GM12878 (cell line): ENCODE measurements at regions not wholly inside any gene's neighbourhood (a gene's known extent, or its start where the extent isn't known, plus 50 kb on each side); places are given as distances from the start of the nearest gene placed in this dataset.
"Not testable (repeated sequence)": the region's sequence is repeated elsewhere in the genome, so short reads cannot be mapped to it uniquely, and the experiment has no call there.

Experiments used
- ATAC-seq: fragments of 200-7000 bp; cut with Tn5 transposase; 3 replicates; pipeline ENCODE4 v1.9.1; 2020; ENCODE audit warnings: mild to moderate bottlenecking, moderate library complexity
- BruUV-seq: library from RNA; stranded (reverse); fragments of 400-500 nt; replicated peaks from 2 replicates; lab custom pipeline; 2021; lab: Mats Ljungman, UMichigan
- CTCF ChIA-PET: fragments of 300-600 bp; sonication (Branson Sonifier 250); formaldehyde crosslinking; extraction: SDS; loops from one replicate; lab custom pipeline; 2021; ENCODE audit warnings: inconsistent platforms; lab: Yijun Ruan, JAX
- POLR2A ChIA-PET: fragments of 350-600 bp; formaldehyde crosslinking; extraction: SDS; loops from one replicate; lab custom pipeline; 2021; ENCODE audit warnings: inconsistent platforms; lab: Charles Lee
- RAD21 ChIA-PET: fragments of 300-600 bp; sonication (Branson Sonifier 250); formaldehyde crosslinking; loops from one replicate; lab custom pipeline; 2023; ENCODE audit warnings: antibody characterized with exemption; ENCODE audit not compliant: unreplicated experiment; lab: Charles Lee
- SMC1A ChIA-PET: fragments of 300-600 bp; sonication (Branson Sonifier 250); formaldehyde crosslinking; loops from one replicate; lab custom pipeline; 2023; ENCODE audit not compliant: unreplicated experiment, uncharacterized antibody; lab: Charles Lee
- DNase-seq: peaks from one replicate; pipeline ENCODE4 v3.0.0-alpha.2; 2011; ENCODE audit warnings: low read depth, low spot score
- FAIRE-seq: peaks from 3 replicates; lab custom pipeline; 2011; peaks lifted over from hg19 to GRCh38; lab: Jason Lieb, UNC
- H2AFZ ChIP-seq: 2 replicates; pipeline ENCODE4 v1.6.0; 2011; ENCODE audit warnings: low read depth, low read length, control low read depth; ENCODE audit not compliant: control insufficient read depth
- H3K27ac ChIP-seq: 2 replicates; pipeline ENCODE4 v1.5.1; 2011; ENCODE audit warnings: control low read depth; ENCODE audit not compliant: control insufficient read depth, insufficient read depth
- H3K27me3 ChIP-seq, 2 experiments: replicated peaks in 1 of 2; 2 replicates each; pipeline versions ENCODE4 v1.6.0 to v1.6.1; 2011; ENCODE audit warnings: low read length in 1 of 2; ENCODE audit not compliant: control insufficient read depth in 2 of 2, insufficient read depth in 2 of 2
- H3K36me3 ChIP-seq, 2 experiments: 2 replicates each; pipeline ENCODE4 v1.5.1; 2011; ENCODE audit warnings: low read length in 1 of 2; ENCODE audit not compliant: control insufficient read depth in 2 of 2, insufficient read depth in 2 of 2
- H3K4me1 ChIP-seq: 2 replicates; pipeline ENCODE4 v1.6.1; 2011; ENCODE audit warnings: mild to moderate bottlenecking, low read length, moderate library complexity, mixed read lengths; ENCODE audit not compliant: control insufficient read depth, insufficient read depth
- H3K4me2 ChIP-seq: 2 replicates; pipeline ENCODE4 v1.6.0; 2011; ENCODE audit warnings: control low read depth; ENCODE audit not compliant: control insufficient read depth, insufficient read depth
- H3K4me3 ChIP-seq: fragments of 200-600 bp; sonication (generic); 2 replicates; pipeline ENCODE4 v1.5.1; 2016
- H3K79me2 ChIP-seq: 2 replicates; pipeline ENCODE4 v1.6.0; 2011; ENCODE audit warnings: low read length; ENCODE audit not compliant: control insufficient read depth, insufficient read depth
- H3K9ac ChIP-seq: 2 replicates; pipeline ENCODE4 v1.8.0; 2011; ENCODE audit warnings: low read length, control low read depth, mixed read lengths; ENCODE audit not compliant: control insufficient read depth, insufficient read depth
- H3K9me3 ChIP-seq: replicated peaks from 3 replicates; pipeline ENCODE4 v1.5.1; 2011; ENCODE audit warnings: mild to moderate bottlenecking, low read length; ENCODE audit not compliant: control insufficient read depth, insufficient read depth
- H4K20me1 ChIP-seq: 2 replicates; pipeline ENCODE4 v1.6.0; 2011; ENCODE audit not compliant: control insufficient read depth, insufficient read depth
- CBX3 ChIP-seq: fragments of 200-600 bp; sonication (generic); IDR thresholded peaks from 2 replicates; pipeline ENCODE4 v1.6.1; 2016; ENCODE audit warnings: low read depth, borderline replicate concordance
- JUNB ChIP-seq: IDR thresholded peaks from 2 replicates; pipeline ENCODE4 v1.6.1; 2016; ENCODE audit warnings: antibody characterized with exemption, mild to moderate bottlenecking
- LARP7 ChIP-seq: fragments of 450-650 bp; IDR thresholded peaks from 2 replicates; pipeline ENCODE4 v1.6.1; 2017; ENCODE audit warnings: mild to moderate bottlenecking
- ZNF622 ChIP-seq: fragments of 450-650 bp; IDR thresholded peaks from 2 replicates; pipeline ENCODE4 v1.6.1; 2017; ENCODE audit warnings: mild to moderate bottlenecking, inconsistent platforms
- WGBS: methylation state at CpG from one replicate; pipeline ENCODE4 v1.1.6; 2016; ENCODE audit warnings: low lambda C conversion rate; ENCODE audit not compliant: insufficient replicate concordance, insufficient coverage; ENCODE audit errors: missing lambda C conversion rate; 5-methylcytosine and 5-hydroxymethylcytosine counted together
- in situ Hi-C: fragments of 300-500 bp; cut with MboI; formaldehyde crosslinking; loops from 9 replicates; pipeline ENCODE4 v1.14.3; 2018; ENCODE audit warnings: mixed read lengths
- intact Hi-C: fragments of 100-400 bp; cut with micrococcal nuclease; formaldehyde crosslinking; loops from one replicate; pipeline ENCODE4 v1.14.2; 2022; ENCODE audit not compliant: unreplicated experiment
- TF ChIP-seq, protein P1 (sequence below), 3 experiments: IDR thresholded peaks in 2 of 3; conservative IDR thresholded peaks in 1 of 3; 2 replicates each; pipeline ENCODE4 v1.5.1; 2011; ENCODE audit warnings: low read depth in 3 of 3, low read length in 3 of 3, mild to moderate bottlenecking in 3 of 3, control low read depth in 2 of 3, moderate library complexity in 2 of 3, inconsistent platforms in 1 of 3, mixed read lengths in 1 of 3; ENCODE audit not compliant: control insufficient read depth in 2 of 3, insufficient read depth in 1 of 3; ENCODE audit errors: extremely low read depth in 1 of 3

DNA sequence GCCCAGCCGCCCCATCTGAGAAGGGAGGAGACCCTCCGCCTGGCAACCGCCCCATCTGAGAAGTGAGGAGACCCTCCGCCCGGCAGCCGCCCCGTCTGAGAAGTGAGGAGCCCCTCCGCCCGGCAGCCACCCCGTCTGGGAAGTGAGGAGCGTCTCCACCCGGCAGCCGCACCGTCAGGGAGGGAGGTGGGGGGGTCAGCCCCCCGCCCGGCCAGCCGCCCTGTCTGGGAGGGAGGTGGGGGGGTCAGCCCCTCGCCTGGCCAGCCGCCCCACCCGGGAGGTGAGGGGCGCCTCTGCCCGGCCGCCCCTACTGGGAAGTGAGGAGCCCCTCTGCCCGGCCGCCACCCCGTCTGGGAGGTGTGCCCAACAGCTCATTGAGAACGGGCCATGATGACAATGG lies 59.9 kb upstream of the ME3 start:
- SMC1A ChIA-PET, POLR2A ChIA-PET, H3K27ac ChIP-seq, H3K27me3 ChIP-seq, H2AFZ ChIP-seq, H4K20me1 ChIP-seq, in situ Hi-C loops, DNase-seq, CTCF ChIA-PET, H3K9me3 ChIP-seq, ATAC-seq, H3K79me2 ChIP-seq, H3K4me1 ChIP-seq, H3K36me3 ChIP-seq, BruUV-seq, RAD21 ChIA-PET, intact Hi-C loops, H3K4me3 ChIP-seq, H3K4me2 ChIP-seq, H3K9ac ChIP-seq, FAIRE-seq: not testable (repeated sequence)
- 90% methylated on average over 4 of the region's 27 CpGs for WGBS

DNA sequence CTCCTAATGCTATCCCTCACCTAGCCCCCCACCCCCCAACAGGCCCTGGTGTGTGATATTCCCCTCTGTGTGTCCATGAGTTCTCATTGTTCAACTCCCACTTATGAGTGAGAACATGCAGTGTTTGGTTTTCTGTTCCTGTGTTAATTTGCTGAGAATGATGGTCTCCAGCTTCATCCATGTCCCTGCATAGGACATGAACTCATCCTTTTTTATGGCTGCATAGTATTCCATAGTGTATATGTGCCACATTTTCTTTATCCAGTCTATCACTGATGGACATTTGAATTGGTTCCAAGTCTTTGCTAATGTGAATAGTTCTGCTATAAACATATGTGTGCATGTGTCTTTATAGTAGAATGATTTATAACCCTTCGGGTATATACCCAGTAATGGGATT lies 57.2 kb upstream of the ME3 start:
- H3K4me2 ChIP-seq, H3K4me3 ChIP-seq, H3K79me2 ChIP-seq, H3K4me1 ChIP-seq, SMC1A ChIA-PET, intact Hi-C loops, H3K27me3 ChIP-seq, H3K27ac ChIP-seq, FAIRE-seq, H3K9me3 ChIP-seq, DNase-seq, ATAC-seq, CTCF ChIA-PET, H3K36me3 ChIP-seq, POLR2A ChIA-PET, H3K9ac ChIP-seq, RAD21 ChIA-PET, H4K20me1 ChIP-seq, in situ Hi-C loops, H2AFZ ChIP-seq, BruUV-seq: not testable (repeated sequence)
- 95% methylated on average over 1 of the region's 1 CpG for WGBS

DNA sequence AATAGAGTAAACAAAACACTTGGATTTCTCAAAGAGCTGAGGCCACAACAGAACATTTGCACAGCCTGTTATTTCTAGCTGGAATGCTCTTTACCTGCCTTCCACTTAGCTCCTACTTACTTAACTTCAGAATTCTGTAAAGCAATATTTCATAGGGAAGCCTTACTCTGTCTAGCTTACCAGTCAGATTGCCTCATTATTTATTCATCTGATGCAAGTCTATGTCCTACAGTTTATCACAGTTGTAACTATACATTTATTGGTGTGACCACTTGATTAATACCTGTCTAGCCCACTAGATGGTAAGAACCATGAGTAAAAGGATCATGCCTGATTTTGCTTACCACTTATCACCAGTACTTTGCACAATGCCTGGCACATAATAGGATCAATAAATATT lies 56.1 kb upstream of the ME3 start:
- in situ Hi-C loops: no loop called here
- FAIRE-seq (no peak), DNase-seq (no peak), ATAC-seq (no peak)
- ChIA-PET CTCF (no interaction called here), POLR2A (no interaction called here), SMC1A (no interaction called here), RAD21 (no interaction called here)
- no peak overlapping the region for H3K4me2 ChIP-seq
- H3K4me3 ChIP-seq: no peak overlapping the region
- TF ChIP-seq LARP7: no peak
- TF ChIP-seq, protein P1, sequence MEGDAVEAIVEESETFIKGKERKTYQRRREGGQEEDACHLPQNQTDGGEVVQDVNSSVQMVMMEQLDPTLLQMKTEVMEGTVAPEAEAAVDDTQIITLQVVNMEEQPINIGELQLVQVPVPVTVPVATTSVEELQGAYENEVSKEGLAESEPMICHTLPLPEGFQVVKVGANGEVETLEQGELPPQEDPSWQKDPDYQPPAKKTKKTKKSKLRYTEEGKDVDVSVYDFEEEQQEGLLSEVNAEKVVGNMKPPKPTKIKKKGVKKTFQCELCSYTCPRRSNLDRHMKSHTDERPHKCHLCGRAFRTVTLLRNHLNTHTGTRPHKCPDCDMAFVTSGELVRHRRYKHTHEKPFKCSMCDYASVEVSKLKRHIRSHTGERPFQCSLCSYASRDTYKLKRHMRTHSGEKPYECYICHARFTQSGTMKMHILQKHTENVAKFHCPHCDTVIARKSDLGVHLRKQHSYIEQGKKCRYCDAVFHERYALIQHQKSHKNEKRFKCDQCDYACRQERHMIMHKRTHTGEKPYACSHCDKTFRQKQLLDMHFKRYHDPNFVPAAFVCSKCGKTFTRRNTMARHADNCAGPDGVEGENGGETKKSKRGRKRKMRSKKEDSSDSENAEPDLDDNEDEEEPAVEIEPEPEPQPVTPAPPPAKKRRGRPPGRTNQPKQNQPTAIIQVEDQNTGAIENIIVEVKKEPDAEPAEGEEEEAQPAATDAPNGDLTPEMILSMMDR (IDR thresholded peaks at IDR 0.05 in 2 of 3, conservative IDR thresholded peaks at IDR 0.05 in 1 of 3; ENCODE audit: control insufficient read depth in 2 of 3, extremely low read depth in 1 of 3, insufficient read depth in 1 of 3, low read depth in 3 of 3, low read length in 3 of 3): no peak
- TF ChIP-seq ZNF622: no peak
- no peak for TF ChIP-seq JUNB
- TF ChIP-seq CBX3: no peak
- H4K20me1 ChIP-seq: no peaks in the 10 kb centered on the region
- no peaks in the 10 kb centered on the region for H3K4me1 ChIP-seq
- H3K27me3 ChIP-seq: no peaks in the 10 kb centered on the region
- H3K9me3 ChIP-seq: no peaks in the 10 kb centered on the region
- H3K27ac ChIP-seq: no peak overlapping the region
- no peak overlapping the region for H3K9ac ChIP-seq
- H3K79me2 ChIP-seq: no peaks in the 10 kb centered on the region
- no TSS peak for BruUV-seq
- H3K36me3 ChIP-seq: no peaks in the 10 kb centered on the region
- no peak overlapping the region for H2AFZ ChIP-seq
- intact Hi-C loops: no loop called here
